OCI-LY7 (cell line): ENCODE measurements at regions not wholly inside any gene's neighbourhood (a gene's known extent, or its start where the extent isn't known, plus 50 kb on each side); places are given as distances from the start of the nearest gene placed in this dataset.

Experiments
- BruUV-seq: library from RNA; stranded (reverse); fragments of 400-500 nt; replicated peaks from 2 replicates; lab custom pipeline; 2021; lab: Mats Ljungman, UMichigan
- CTCF ChIA-PET: fragments of 300-600 bp; sonication (Branson Sonifier 250); formaldehyde crosslinking; loops from one replicate; lab custom pipeline; 2022; ENCODE audit warnings: antibody characterized with exemption; ENCODE audit not compliant: unreplicated experiment; lab: Charles Lee
- POLR2A ChIA-PET: fragments of 300-600 bp; sonication (Branson Sonifier 250); formaldehyde crosslinking; loops from one replicate; lab custom pipeline; 2022; ENCODE audit warnings: antibody characterized with exemption; lab: Charles Lee
- DNase-seq: peaks from one replicate; pipeline ENCODE4 v3.0.0-alpha.2; 2015; ENCODE audit warnings: low spot score
- H2AFZ ChIP-seq: fragments of 200-600 bp; sonication (generic), shearing (Covaris generic); 2 replicates; pipeline ENCODE4 v1.6.1; 2014; ENCODE audit warnings: mild to moderate bottlenecking, antibody characterized with exemption, low read length, moderate library complexity
- H3K27ac ChIP-seq: fragments of 200-600 bp; sonication (generic); 2 replicates; pipeline ENCODE4 v1.5.1; 2014; ENCODE audit warnings: mixed run types, low read depth, mild to moderate bottlenecking, moderate library complexity, low read length, inconsistent platforms; ENCODE audit not compliant: poor library complexity, severe bottlenecking
- H3K36me3 ChIP-seq: fragments of 200-600 bp; sonication (generic); 2 replicates; pipeline ENCODE4 v1.6.1; 2014; ENCODE audit warnings: mild to moderate bottlenecking, antibody characterized with exemption, low read length, moderate library complexity, mixed read lengths; ENCODE audit not compliant: insufficient read depth
- H3K4me1 ChIP-seq: fragments of 200-600 bp; sonication (generic); 2 replicates; pipeline ENCODE4 v1.5.1; 2014; ENCODE audit warnings: mild to moderate bottlenecking, low read length; ENCODE audit not compliant: insufficient read depth, poor library complexity, severe bottlenecking
- H3K4me2 ChIP-seq: fragments of 200-600 bp; sonication (generic); 2 replicates; pipeline ENCODE4 v1.6.1; 2014; ENCODE audit warnings: mild to moderate bottlenecking, low read length
- H3K4me3 ChIP-seq: fragments of 200-600 bp; sonication (generic); 2 replicates; pipeline ENCODE4 v1.5.1; 2014; ENCODE audit warnings: mild to moderate bottlenecking, low read depth, low read length; ENCODE audit not compliant: poor library complexity, severe bottlenecking
- H3K79me2 ChIP-seq: fragments of 200-600 bp; sonication (generic); 2 replicates; pipeline ENCODE4 v1.6.1; 2016; ENCODE audit warnings: low read depth, mild to moderate bottlenecking, low read length, moderate library complexity, mixed read lengths; ENCODE audit not compliant: insufficient read depth
- H3K9me2 ChIP-seq: fragments of 200-600 bp; sonication (generic); 2 replicates; pipeline ENCODE4 v1.6.1; 2016; ENCODE audit warnings: mild to moderate bottlenecking, low read length, mixed read lengths; ENCODE audit not compliant: insufficient read depth
- H3K9me3 ChIP-seq: fragments of 200-600 bp; sonication (generic); 2 replicates; pipeline ENCODE4 v1.6.1; 2014; ENCODE audit warnings: mild to moderate bottlenecking, mixed run types, low read length, mixed read lengths
- H4K20me1 ChIP-seq: fragments of 200-600 bp; sonication (generic); 2 replicates; pipeline ENCODE4 v1.6.1; 2014; ENCODE audit warnings: mild to moderate bottlenecking, antibody characterized with exemption, low read length, moderate library complexity, mixed read lengths; ENCODE audit not compliant: insufficient read depth
- EZH2phosphoT487 ChIP-seq: fragments of 200-600 bp; sonication (generic); IDR thresholded peaks from 2 replicates; pipeline ENCODE4 v1.6.1; 2018; ENCODE audit warnings: low read depth, borderline replicate concordance, mild to moderate bottlenecking, mixed run types, antibody characterized with exemption, low read length, moderate library complexity, mixed read lengths
- intact Hi-C: fragments of 100-400 bp; cut with micrococcal nuclease; formaldehyde crosslinking; loops from one replicate; pipeline ENCODE4 v1.10.0; 2022; ENCODE audit not compliant: unreplicated experiment
- TF ChIP-seq, protein P1 (sequence below): fragments of 200-600 bp; sonication (generic); conservative IDR thresholded peaks from 2 replicates; pipeline ENCODE4 v1.5.1; 2014; ENCODE audit warnings: mild to moderate bottlenecking, antibody characterized with exemption, low read length, moderate library complexity, mixed read lengths

DNA sequence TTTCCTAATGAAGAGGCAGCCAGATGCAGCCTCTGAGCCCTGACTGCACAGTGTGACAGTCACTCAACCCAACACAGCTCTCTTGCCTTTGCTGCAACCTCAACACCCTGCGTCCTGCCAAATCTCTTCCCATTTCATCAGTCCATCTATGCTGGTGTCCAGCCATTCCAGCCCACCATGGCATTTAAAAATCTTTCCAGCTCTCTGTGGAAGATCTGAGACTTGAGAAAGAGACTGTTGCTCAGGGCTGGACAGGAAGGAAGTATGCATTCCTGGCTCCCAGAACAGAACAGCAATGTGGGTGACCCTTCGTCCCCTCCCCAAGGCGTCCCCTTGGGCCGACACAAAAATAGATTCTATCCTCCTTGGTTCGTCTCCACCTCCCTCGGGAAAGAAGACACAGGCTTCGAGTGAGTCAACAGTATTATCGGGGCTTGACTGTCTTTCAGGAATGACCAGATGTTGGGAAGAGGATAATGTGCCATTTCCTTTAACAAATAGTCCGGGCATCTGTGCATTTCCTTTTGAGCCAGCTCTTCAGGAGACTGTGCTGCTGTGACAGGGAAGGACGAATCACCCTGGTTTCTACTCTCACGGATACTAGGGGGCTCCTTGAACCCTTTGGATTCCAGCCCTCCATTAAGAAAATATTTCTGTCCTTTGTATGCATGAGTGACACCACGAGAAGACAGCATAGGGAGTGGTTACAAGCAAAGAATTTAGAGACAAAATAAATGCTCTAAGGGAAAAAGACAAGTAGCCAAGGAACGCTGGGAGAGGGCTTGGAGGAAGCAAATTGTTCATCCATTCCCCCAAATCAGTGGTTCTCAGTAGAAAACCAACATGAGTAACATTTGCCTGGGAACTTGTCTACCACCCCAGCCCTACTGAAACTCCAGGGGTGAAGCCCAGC, 111.4 kb upstream of the CDC42BPA start:
- DNase-seq: no peak
- no peaks in the 10 kb centered on the region for H3K4me1 ChIP-seq
- TF ChIP-seq, protein P1, sequence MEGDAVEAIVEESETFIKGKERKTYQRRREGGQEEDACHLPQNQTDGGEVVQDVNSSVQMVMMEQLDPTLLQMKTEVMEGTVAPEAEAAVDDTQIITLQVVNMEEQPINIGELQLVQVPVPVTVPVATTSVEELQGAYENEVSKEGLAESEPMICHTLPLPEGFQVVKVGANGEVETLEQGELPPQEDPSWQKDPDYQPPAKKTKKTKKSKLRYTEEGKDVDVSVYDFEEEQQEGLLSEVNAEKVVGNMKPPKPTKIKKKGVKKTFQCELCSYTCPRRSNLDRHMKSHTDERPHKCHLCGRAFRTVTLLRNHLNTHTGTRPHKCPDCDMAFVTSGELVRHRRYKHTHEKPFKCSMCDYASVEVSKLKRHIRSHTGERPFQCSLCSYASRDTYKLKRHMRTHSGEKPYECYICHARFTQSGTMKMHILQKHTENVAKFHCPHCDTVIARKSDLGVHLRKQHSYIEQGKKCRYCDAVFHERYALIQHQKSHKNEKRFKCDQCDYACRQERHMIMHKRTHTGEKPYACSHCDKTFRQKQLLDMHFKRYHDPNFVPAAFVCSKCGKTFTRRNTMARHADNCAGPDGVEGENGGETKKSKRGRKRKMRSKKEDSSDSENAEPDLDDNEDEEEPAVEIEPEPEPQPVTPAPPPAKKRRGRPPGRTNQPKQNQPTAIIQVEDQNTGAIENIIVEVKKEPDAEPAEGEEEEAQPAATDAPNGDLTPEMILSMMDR: no peak
- no peak for TF ChIP-seq EZH2phosphoT487
- H2AFZ ChIP-seq: no peak overlapping the region
- no peak overlapping the region for H3K4me3 ChIP-seq
- no peak overlapping the region for H3K27ac ChIP-seq
- ChIA-PET POLR2A (no interaction called here), CTCF (no interaction called here)
- H4K20me1 ChIP-seq: no peaks in the 10 kb centered on the region
- no peaks in the 10 kb centered on the region for H3K9me2 ChIP-seq
- intact Hi-C loops: no loop called here
- H3K4me2 ChIP-seq: no peak overlapping the region
- no peaks in the 10 kb centered on the region for H3K9me3 ChIP-seq
- no TSS peak for BruUV-seq
- no peaks in the 10 kb centered on the region for H3K79me2 ChIP-seq
- H3K36me3 ChIP-seq: no peaks in the 10 kb centered on the region

DNA sequence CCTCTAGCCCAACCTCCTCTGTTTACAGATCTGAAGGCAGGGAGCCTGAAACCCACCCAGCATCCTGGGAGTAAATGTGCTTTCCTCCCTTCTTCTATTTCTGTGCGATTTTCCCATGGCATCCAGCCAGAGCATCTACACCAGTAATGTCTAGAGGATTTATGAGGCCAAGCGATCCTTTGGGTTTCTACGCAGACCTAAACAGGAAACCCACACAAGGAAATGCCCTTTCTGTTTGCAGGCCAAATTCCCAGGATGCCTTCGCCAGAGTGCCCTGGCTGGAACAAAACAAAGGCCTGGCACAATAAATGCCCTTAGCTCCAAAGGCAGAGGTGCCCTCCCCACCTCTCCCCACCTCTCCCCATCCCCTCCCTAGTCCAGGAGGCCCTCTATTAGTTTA, 110.5 kb upstream of the CDC42BPA start:
- TF ChIP-seq EZH2phosphoT487: no peak
- TF ChIP-seq, protein P1: no peak
- intact Hi-C loops: no loop called here
- Histone ChIP-seq H3K79me2 (no peaks in the 10 kb centered on the region), H3K4me3 (no peak overlapping the region), H3K4me1 (no peaks in the 10 kb centered on the region), H4K20me1 (no peaks in the 10 kb centered on the region), H3K9me2 (no peaks in the 10 kb centered on the region), H2AFZ (no peak overlapping the region), H3K4me2 (no peak overlapping the region), H3K9me3 (no peaks in the 10 kb centered on the region), H3K27ac (no peak overlapping the region), H3K36me3 (no peaks in the 10 kb centered on the region)
- no peak for DNase-seq
- CTCF ChIA-PET: no interaction called here
- POLR2A ChIA-PET: no interaction called here
- BruUV-seq: no TSS peak

DNA sequence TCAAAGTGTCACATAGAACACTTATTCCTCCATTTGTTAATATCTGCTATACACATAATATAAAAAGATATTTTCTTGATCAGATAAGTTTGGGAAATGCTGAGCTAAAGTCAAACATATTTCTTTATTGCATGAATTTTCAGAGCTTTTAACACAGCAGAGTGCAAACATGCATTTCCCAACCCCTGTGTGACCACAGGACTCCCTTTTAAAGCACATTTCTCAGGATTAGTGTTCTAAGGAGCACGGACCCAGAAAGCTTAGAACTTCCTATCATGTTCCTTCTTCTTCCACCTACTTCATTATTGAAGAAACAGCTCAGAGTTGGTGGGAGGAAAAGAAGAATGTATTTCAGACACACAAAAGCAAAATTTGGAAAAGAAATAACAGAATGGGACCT, 109.1 kb upstream of the CDC42BPA start:
- H4K20me1 ChIP-seq: no peaks in the 10 kb centered on the region
- no peak overlapping the region for H2AFZ ChIP-seq
- no peaks in the 10 kb centered on the region for H3K79me2 ChIP-seq
- H3K36me3 ChIP-seq: no peaks in the 10 kb centered on the region
- H3K9me2 ChIP-seq: no peaks in the 10 kb centered on the region
- POLR2A ChIA-PET: no interaction called here
- no peak for TF ChIP-seq EZH2phosphoT487
- TF ChIP-seq, protein P1: no peak
- CTCF ChIA-PET: no interaction called here
- no peak overlapping the region for H3K4me2 ChIP-seq
- H3K9me3 ChIP-seq: no peaks in the 10 kb centered on the region
- BruUV-seq: no TSS peak
- H3K4me1 ChIP-seq: no peaks in the 10 kb centered on the region
- H3K4me3 ChIP-seq: no peak overlapping the region
- DNase-seq: no peak
- intact Hi-C loops: no loop called here
- no peak overlapping the region for H3K27ac ChIP-seq
